GM18861 (cell line): ENCODE measurements at regions not wholly inside any gene's neighbourhood (a gene's known extent, or its start where the extent isn't known, plus 50 kb on each side); places are given as distances from the start of the nearest gene placed in this dataset.
"Not testable (repeated sequence)": the region's sequence is repeated elsewhere in the genome, so short reads cannot be mapped to it uniquely, and the experiment has no call there.

ENCODE experiments used
- ATAC-seq: cut with Tn5 transposase; IDR thresholded peaks from one replicate; pipeline ENCODE4 v1.9.1; 2021; ENCODE audit not compliant: unreplicated experiment

- ATAC-seq: no peak
Observed at GRCh38 chr12:97711392-97711791, 248.8 kb downstream of the RMST start.

- no peak for ATAC-seq
Observed at GRCh38 chr12:97713270-97713669, 250.7 kb downstream of the RMST start.

- ATAC-seq: no peak
Observed at GRCh38 chr12:97714107-97714563, 251.5 kb downstream of the RMST start.

- ATAC-seq: no peak
Observed at GRCh38 chr12:97716356-97716755, 253.8 kb downstream of the RMST start.

- not testable (repeated sequence) for ATAC-seq
Observed at GRCh38 chr12:97723801-97724200, 261.2 kb downstream of the RMST start.

- no peak for ATAC-seq
Observed at GRCh38 chr12:97745406-97746101, 282.9 kb downstream of the RMST start.

GRCh38 chr12:97748298-97748697 is 285.7 kb downstream of the RMST start:
- ATAC-seq: no peak

GRCh38 chr12:97751704-97752103 is 289.1 kb downstream of the RMST start:
- ATAC-seq: no peak

GRCh38 chr12:97752129-97752528 is 289.5 kb downstream of the RMST start:
- no peak for ATAC-seq

- ATAC-seq: no peak
Observed at GRCh38 chr12:97753332-97753731, 290.7 kb downstream of the RMST start.

GRCh38 chr12:97754306-97754705 is 291.7 kb downstream of the RMST start:
- ATAC-seq: no peak

GRCh38 chr12:97756066-97756666 is 293.6 kb downstream of the RMST start:
- no peak for ATAC-seq

GRCh38 chr12:97756741-97757140 is 294.1 kb downstream of the RMST start:
- no peak for ATAC-seq

GRCh38 chr12:97757481-97758193 is 295.0 kb downstream of the RMST start:
- no peak for ATAC-seq

GRCh38 chr12:97758194-97758501 is 295.5 kb downstream of the RMST start:
- no peak for ATAC-seq

GRCh38 chr12:97758586-97758985 is 296.0 kb downstream of the RMST start:
- no peak for ATAC-seq

GRCh38 chr12:97760601-97761000 is 298.0 kb downstream of the RMST start:
- ATAC-seq: no peak

GRCh38 chr12:97763113-97763512 is 300.5 kb downstream of the RMST start:
- no peak for ATAC-seq

- no peak for ATAC-seq
Observed at GRCh38 chr12:97764700-97765099, 302.1 kb downstream of the RMST start.

GRCh38 chr12:97767347-97767746 is 304.7 kb downstream of the RMST start:
- no peak for ATAC-seq

- ATAC-seq: no peak
Observed at GRCh38 chr12:97778111-97778510, 315.5 kb downstream of the RMST start.

- no peak for ATAC-seq
Observed at GRCh38 chr12:97781342-97781741, 318.7 kb downstream of the RMST start.
